A549 (cell line): ENCODE measurements at regions not wholly inside any gene's neighbourhood (a gene's known extent, or its start where the extent isn't known, plus 50 kb on each side); places are given as distances from the start of the nearest gene placed in this dataset.
"Not testable (repeated sequence)": the region's sequence is repeated elsewhere in the genome, so short reads cannot be mapped to it uniquely, and the experiment has no call there.

Experiments
- ATAC-seq, 2 experiments: fragments of 200-7000 bp in 1 of 2; fragments of >200 bp in 1 of 2; cut with Nextera tagmentation in 1 of 2; cut with Tn5 transposase in 1 of 2; 3 replicates each; pipeline versions ENCODE4 v1.8.0 to v1.9.1; 2018 to 2020; ENCODE audit warnings: mild to moderate bottlenecking in 1 of 2, moderate library complexity in 1 of 2
- CTCF ChIA-PET: fragments of 300-600 bp; sonication (Branson Sonifier 250); formaldehyde crosslinking; extraction: SDS; loops from one replicate; lab custom pipeline; 2021; ENCODE audit warnings: antibody characterized with exemption, inconsistent platforms; lab: Yijun Ruan, JAX
- POLR2A ChIA-PET: fragments of 350-600 bp; formaldehyde crosslinking; extraction: SDS; loops from one replicate; lab custom pipeline; 2021; ENCODE audit warnings: antibody characterized with exemption, inconsistent platforms; lab: Yijun Ruan, JAX
- DNase-seq, 2 experiments: peaks; one replicate each; pipeline versions ENCODE4 v3.0.0 to v3.0.0-alpha.2; 2011 to 2016; ENCODE audit warnings: low read depth in 1 of 2, low spot score in 1 of 2
- FAIRE-seq: peaks from 2 replicates; lab custom pipeline; 2011; peaks lifted over from hg19 to GRCh38; lab: Jason Lieb, UNC
- H3K27ac ChIP-seq, 2 experiments: fragments of >200 bp; sonication (Bioruptor Twin); formaldehyde crosslinking; 3 replicates each; pipeline ENCODE4 v1.5.1; 2016 to 2017
- H3K4me1 ChIP-seq: fragments of >200 bp; sonication (Bioruptor Twin); formaldehyde crosslinking; 3 replicates; pipeline ENCODE4 v1.6.1; 2016
- H3K4me2 ChIP-seq: fragments of >200 bp; sonication (Bioruptor Twin); formaldehyde crosslinking; 3 replicates; pipeline ENCODE4 v1.6.1; 2016
- H3K4me3 ChIP-seq: fragments of >200 bp; sonication (Bioruptor Twin); formaldehyde crosslinking; 3 replicates; pipeline ENCODE4 v1.5.1; 2016
- H3K9me3 ChIP-seq: fragments of >200 bp; sonication (Bioruptor Twin); formaldehyde crosslinking; 3 replicates; pipeline ENCODE4 v1.6.1; 2016
- CBX8 ChIP-seq: fragments of 200-600 bp; sonication (generic); IDR thresholded peaks from 2 replicates; pipeline ENCODE4 v1.6.1; 2016
- CHD2 ChIP-seq: fragments of 150-350 bp; IDR thresholded peaks from 2 replicates; pipeline ENCODE4 v1.6.1; 2014; ENCODE audit warnings: low read length; ENCODE audit not compliant: partially characterized antibody
- EHF ChIP-seq: fragments of 250-450 bp; sonication (Bioruptor Pico); IDR thresholded peaks from 2 replicates; pipeline ENCODE4 v1.5.0; 2020; ENCODE audit warnings: mild to moderate bottlenecking
- EP300 ChIP-seq, 2 experiments: fragments of >200 bp; sonication (Bioruptor Twin); formaldehyde crosslinking; IDR thresholded peaks; 2 replicates in 1 of 2; 3 replicates in 1 of 2; pipeline ENCODE4 v1.6.1; 2016 to 2017
- FOSL2 ChIP-seq, 2 experiments: fragments of 450-650 bp in 1 of 2; fragments of >200 bp in 1 of 2; sonication (Bioruptor Twin) in 1 of 2; formaldehyde crosslinking; IDR thresholded peaks; 2 replicates each; pipeline versions ENCODE4 v1.5.0 to v1.6.1; 2016 to 2020; ENCODE audit warnings: mild to moderate bottlenecking in 1 of 2, moderate library complexity in 1 of 2
- HOXA7 ChIP-seq: fragments of 250-450 bp; sonication (Bioruptor Pico); IDR thresholded peaks from 2 replicates; pipeline ENCODE4 v1.5.0; 2020; ENCODE audit warnings: mild to moderate bottlenecking, moderate library complexity
- HOXB5 ChIP-seq: fragments of 250-450 bp; sonication (Bioruptor Pico); IDR thresholded peaks from 2 replicates; pipeline ENCODE4 v1.5.0; 2020; ENCODE audit warnings: mild to moderate bottlenecking, moderate library complexity
- JUN ChIP-seq, 2 experiments: fragments of >200 bp; sonication (Bioruptor Twin); formaldehyde crosslinking; IDR thresholded peaks; 2 replicates in 1 of 2; 3 replicates in 1 of 2; pipeline ENCODE4 v1.6.1; 2016 to 2017
- JUNB ChIP-seq: fragments of >200 bp; sonication (Bioruptor Twin); formaldehyde crosslinking; IDR thresholded peaks from 2 replicates; pipeline ENCODE4 v1.6.1; 2016
- MAFK ChIP-seq: fragments of 450-650 bp; IDR thresholded peaks from 2 replicates; pipeline ENCODE4 v1.6.1; 2014; ENCODE audit not compliant: partially characterized antibody
- NFE2L2 ChIP-seq: fragments of 150-350 bp; conservative IDR thresholded peaks from 2 replicates; pipeline ENCODE4 v1.6.1; 2014; ENCODE audit warnings: low read length
- POLR2AphosphoS2 ChIP-seq: conservative IDR thresholded peaks from 2 replicates; pipeline ENCODE4 v1.6.1; 2012; ENCODE audit warnings: low read length, improper control_type of control experiment, inconsistent platforms
- RARB ChIP-seq: fragments of 250-450 bp; sonication (Bioruptor Pico); IDR thresholded peaks from 2 replicates; pipeline ENCODE4 v1.8.0; 2021; ENCODE audit warnings: mild to moderate bottlenecking, moderate library complexity
- SMC3 ChIP-seq: fragments of >200 bp; sonication (Bioruptor Twin); formaldehyde crosslinking; IDR thresholded peaks from 3 replicates; pipeline ENCODE4 v1.6.1; 2018; ENCODE audit warnings: inconsistent platforms
- ZC3H11A ChIP-seq: fragments of 450-650 bp; IDR thresholded peaks from 2 replicates; pipeline ENCODE4 v1.6.1; 2014; ENCODE audit warnings: antibody characterized with exemption, mild to moderate bottlenecking
- ZFP36 ChIP-seq: fragments of 450-650 bp; IDR thresholded peaks from 2 replicates; pipeline ENCODE4 v1.6.1; 2014; ENCODE audit warnings: borderline replicate concordance; ENCODE audit not compliant: partially characterized antibody
- WGBS: methylation state at CpG from one replicate; pipeline ENCODE4 v1.1.6; 2017; ENCODE audit errors: missing lambda C conversion rate; 5-methylcytosine and 5-hydroxymethylcytosine counted together
- TF ChIP-seq, protein P1 (sequence below): fragments of 250-450 bp; sonication (Bioruptor Pico); IDR thresholded peaks from 2 replicates; pipeline ENCODE4 v1.5.0; 2021; ENCODE audit warnings: mild to moderate bottlenecking, moderate library complexity, borderline replicate concordance
- TF ChIP-seq, protein P2 (sequence below): IDR thresholded peaks from 2 replicates; pipeline ENCODE4 v1.6.1; 2012
- TF ChIP-seq, protein P3 (sequence below): IDR thresholded peaks from 2 replicates; pipeline ENCODE4 v1.6.1; 2012; ENCODE audit warnings: low read depth, borderline replicate concordance

DNA sequence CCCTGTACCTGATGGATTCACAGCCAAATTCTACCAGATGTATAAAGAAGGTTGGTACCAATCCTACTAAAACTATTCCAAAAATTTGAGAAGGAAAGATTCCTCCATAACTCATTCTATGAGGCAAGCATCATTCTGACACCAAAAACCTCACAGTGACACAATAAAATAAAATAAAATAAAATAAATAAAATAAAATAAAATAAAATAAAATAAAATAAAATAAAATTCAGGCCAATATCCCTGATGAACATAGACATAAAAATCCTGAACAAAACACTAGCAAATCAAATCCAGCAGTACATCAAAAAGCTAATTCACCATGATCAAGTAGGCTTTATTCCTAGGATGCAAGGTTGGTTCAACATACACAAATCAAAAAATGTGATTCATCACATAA lies 108.1 kb downstream of the PROX1 start:
- H3K4me3 ChIP-seq, H3K27ac ChIP-seq, ATAC-seq, H3K4me2 ChIP-seq, DNase-seq, FAIRE-seq, H3K4me1 ChIP-seq, POLR2A ChIA-PET, H3K9me3 ChIP-seq: not testable (repeated sequence)
- CTCF ChIA-PET, result interaction anchor here (1.1 kb wide), 1 partner anchor 28 kb away, joined by 3 read pairs; no protein-coding TSS in a partner anchor

DNA sequence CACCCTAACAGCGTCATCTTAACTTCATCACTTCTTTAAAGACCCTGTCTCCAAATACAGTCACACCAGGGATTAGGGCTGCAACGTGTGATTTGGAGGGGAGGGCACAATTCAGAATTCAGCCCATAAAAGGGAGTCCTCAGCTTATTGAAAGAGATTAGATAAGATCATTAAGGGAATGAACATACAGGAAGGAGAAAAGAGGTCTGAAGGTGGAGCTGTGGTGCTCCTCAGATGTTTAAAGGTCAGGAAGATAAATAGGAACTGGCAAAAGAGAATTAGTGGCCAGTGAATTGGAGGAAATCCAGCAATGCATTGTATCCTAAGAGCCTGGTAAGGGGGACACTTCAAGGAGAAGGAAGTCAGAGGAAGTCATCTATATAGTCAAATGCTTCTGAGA lies 113.5 kb downstream of the PROX1 start:
- no peak for FAIRE-seq
- POLR2A ChIA-PET, result no interaction called here
- Histone ChIP-seq H3K4me1 (peaks cover 14% of the 10 kb centered on the region; the same call in 1 of the 3 replicates), H3K27ac (no peak overlapping the region), H3K4me2 (no peak overlapping the region), H3K4me3 (no peak overlapping the region), H3K9me3 (peaks cover 4% of the 10 kb centered on the region; the same call in 1 of the 3 replicates)
- no peak for ATAC-seq
- TF ChIP-seq, protein P1, sequence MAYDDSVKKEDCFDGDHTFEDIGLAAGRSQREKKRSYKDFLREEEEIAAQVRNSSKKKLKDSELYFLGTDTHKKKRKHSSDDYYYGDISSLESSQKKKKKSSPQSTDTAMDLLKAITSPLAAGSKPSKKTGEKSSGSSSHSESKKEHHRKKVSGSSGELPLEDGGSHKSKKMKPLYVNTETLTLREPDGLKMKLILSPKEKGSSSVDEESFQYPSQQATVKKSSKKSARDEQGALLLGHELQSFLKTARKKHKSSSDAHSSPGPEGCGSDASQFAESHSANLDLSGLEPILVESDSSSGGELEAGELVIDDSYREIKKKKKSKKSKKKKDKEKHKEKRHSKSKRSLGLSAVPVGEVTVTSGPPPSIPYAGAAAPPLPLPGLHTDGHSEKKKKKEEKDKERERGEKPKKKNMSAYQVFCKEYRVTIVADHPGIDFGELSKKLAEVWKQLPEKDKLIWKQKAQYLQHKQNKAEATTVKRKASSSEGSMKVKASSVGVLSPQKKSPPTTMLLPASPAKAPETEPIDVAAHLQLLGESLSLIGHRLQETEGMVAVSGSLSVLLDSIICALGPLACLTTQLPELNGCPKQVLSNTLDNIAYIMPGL (CRISPR knock-in tag), result no peak
- TF ChIP-seq CHD2 (no peak), EP300 (IDR thresholded peaks at IDR 0.05) (no peak), HOXB5 (no peak), ZC3H11A (no peak)
- TF ChIP-seq, protein P2, sequence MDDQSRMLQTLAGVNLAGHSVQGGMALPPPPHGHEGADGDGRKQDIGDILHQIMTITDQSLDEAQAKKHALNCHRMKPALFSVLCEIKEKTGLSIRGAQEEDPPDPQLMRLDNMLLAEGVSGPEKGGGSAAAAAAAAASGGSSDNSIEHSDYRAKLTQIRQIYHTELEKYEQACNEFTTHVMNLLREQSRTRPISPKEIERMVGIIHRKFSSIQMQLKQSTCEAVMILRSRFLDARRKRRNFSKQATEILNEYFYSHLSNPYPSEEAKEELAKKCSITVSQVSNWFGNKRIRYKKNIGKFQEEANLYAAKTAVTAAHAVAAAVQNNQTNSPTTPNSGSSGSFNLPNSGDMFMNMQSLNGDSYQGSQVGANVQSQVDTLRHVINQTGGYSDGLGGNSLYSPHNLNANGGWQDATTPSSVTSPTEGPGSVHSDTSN, result no peak
- CTCF ChIA-PET, result no interaction called here
- no peak for DNase-seq
- 5% methylated on average over 2 of the region's 2 CpGs for WGBS

DNA sequence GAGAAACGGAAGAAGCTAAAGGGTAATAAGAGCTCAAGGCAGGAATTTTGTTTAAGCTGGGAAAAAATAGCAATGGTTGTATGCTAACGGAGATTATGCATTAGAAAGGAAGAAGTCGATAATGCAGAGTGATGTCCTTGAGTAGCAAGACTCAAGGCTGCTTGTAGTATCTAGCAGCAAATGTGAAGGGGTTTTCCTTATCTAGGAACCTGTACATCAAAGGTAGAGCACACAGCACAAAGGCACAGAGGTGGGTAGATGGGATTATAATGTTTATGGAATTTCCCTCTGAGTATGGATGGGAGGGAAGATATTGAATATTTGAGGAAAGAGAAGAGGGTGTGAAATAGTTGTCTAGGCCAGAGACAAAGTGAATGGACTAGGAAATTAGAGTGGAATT lies 114.1 kb downstream of the PROX1 start:
- CTCF ChIA-PET, result no interaction called here
- FAIRE-seq (no peak), ATAC-seq (no peak), DNase-seq (no peak)
- peaks cover 14% of the 10 kb centered on the region; the same call in 1 of the 3 replicates for H3K4me1 ChIP-seq
- POLR2A ChIA-PET, result no interaction called here
- H3K9me3 ChIP-seq, result peaks cover 4% of the 10 kb centered on the region; the same call in 1 of the 3 replicates
- TF ChIP-seq EHF (CRISPR knock-in tag), result no peak
- TF ChIP-seq CBX8, result no peak
- no peak for TF ChIP-seq NFE2L2
- no peak for TF ChIP-seq RARB
- no peak for TF ChIP-seq ZC3H11A
- no peak for TF ChIP-seq MAFK
- no peak for TF ChIP-seq POLR2AphosphoS2
- TF ChIP-seq ZFP36, result no peak
- H3K4me2 ChIP-seq, result no peak overlapping the region
- WGBS, result 38% methylated on average over 3 of the region's 3 CpGs
- no peak overlapping the region for H3K27ac ChIP-seq
- no peak overlapping the region for H3K4me3 ChIP-seq

DNA sequence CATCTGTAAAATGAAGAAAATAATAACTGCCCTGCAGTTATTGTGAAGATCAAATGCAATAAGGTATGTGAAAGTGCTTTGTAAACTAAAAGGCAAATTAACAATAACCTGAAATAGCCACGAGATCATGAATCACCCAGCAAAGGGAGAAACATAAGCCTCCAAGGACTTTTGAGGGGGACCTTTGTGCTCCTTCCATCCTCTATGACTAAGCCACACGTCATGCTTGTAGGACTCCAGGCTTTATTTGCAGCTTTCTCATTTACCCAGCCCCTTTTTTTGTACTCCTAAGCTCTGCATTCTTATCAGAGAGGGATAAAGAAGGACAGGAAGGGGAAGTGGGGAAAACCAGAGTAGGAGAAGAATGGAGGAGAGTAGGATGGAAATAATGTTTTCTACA lies 115.1 kb downstream of the PROX1 start:
- ATAC-seq (peak; percentile 75 to 79), FAIRE-seq (peak; percentile 7), DNase-seq (peak; percentile 14 to 44)
- Histone ChIP-seq H3K4me2 (peak overlapping the region; percentile 54), H3K9me3 (peaks cover 4% of the 10 kb centered on the region; the same call in 1 of the 3 replicates), H3K4me3 (no peak overlapping the region), H3K27ac (no peak overlapping the region), H3K4me1 (peaks cover 14% of the 10 kb centered on the region; the same call in 1 of the 3 replicates)
- ChIA-PET CTCF (interaction anchor here (2.2 kb wide), 1 partner anchor 20 kb away, joined by 7 read pairs; no protein-coding TSS in a partner anchor), POLR2A (no interaction called here)
- 0% methylated on average over 2 of the region's 2 CpGs for WGBS
- 0 out of 5 replicates have a peak, but pooled peaks of 1 of the 2 experiments have one; percentile 19 for TF ChIP-seq JUN (IDR thresholded peaks at IDR 0.05)
- no peak for TF ChIP-seq CBX8
- no peak for TF ChIP-seq SMC3
- 0 out of 2 replicates have a peak, but pooled peaks have one; percentile 17 for TF ChIP-seq FOSL2 (IDR thresholded peaks at IDR 0.05)
- no peak for TF ChIP-seq FOSL2 (CRISPR knock-in tag; IDR thresholded peaks at IDR 0.05)
- peak; percentile 60; the same call in 1 of the 2 replicates for TF ChIP-seq JUNB
- TF ChIP-seq, protein P3, sequence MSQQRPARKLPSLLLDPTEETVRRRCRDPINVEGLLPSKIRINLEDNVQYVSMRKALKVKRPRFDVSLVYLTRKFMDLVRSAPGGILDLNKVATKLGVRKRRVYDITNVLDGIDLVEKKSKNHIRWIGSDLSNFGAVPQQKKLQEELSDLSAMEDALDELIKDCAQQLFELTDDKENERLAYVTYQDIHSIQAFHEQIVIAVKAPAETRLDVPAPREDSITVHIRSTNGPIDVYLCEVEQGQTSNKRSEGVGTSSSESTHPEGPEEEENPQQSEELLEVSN, result no peak
- TF ChIP-seq HOXA7 (CRISPR knock-in tag), result no peak
